Neuronal stem cell (in vitro differentiated cells): ENCODE measurements at regions not wholly inside any gene's neighbourhood (a gene's known extent, or its start where the extent isn't known, plus 50 kb on each side); places are given as distances from the start of the nearest gene placed in this dataset.

Source experiments
- DNase-seq: peaks from one replicate; pipeline ENCODE4 v3.0.0-alpha.2; 2013; ENCODE audit warnings: low spot score
- H2AFZ ChIP-seq: one replicate; pipeline ENCODE4 v1.6.1; 2013; ENCODE audit warnings: mild to moderate bottlenecking, low read length, inconsistent platforms
- H2AK5ac ChIP-seq: 2 replicates; pipeline ENCODE4 v1.6.1; 2013; ENCODE audit warnings: low read depth, mild to moderate bottlenecking, inconsistent platforms, low read length, moderate library complexity, mixed read lengths
- H2BK120ac ChIP-seq: 2 replicates; pipeline ENCODE4 v1.6.1; 2013; ENCODE audit warnings: low read depth, mild to moderate bottlenecking, inconsistent platforms, low read length, moderate library complexity, mixed read lengths
- H2BK12ac ChIP-seq: one replicate; pipeline ENCODE4 v1.6.1; 2013; ENCODE audit warnings: low read length, inconsistent platforms
- H2BK15ac ChIP-seq: 2 replicates; pipeline ENCODE4 v1.6.1; 2013; ENCODE audit warnings: mild to moderate bottlenecking, low read length, inconsistent platforms, mixed read lengths
- H2BK5ac ChIP-seq: one replicate; pipeline ENCODE4 v1.6.1; 2013; ENCODE audit warnings: inconsistent platforms, mild to moderate bottlenecking, low read length, moderate library complexity
- H3K14ac ChIP-seq: one replicate; pipeline ENCODE4 v1.6.1; 2013; ENCODE audit warnings: low read length, inconsistent platforms
- H3K18ac ChIP-seq: 2 replicates; pipeline ENCODE4 v1.6.1; 2013; ENCODE audit warnings: low read length, inconsistent platforms
- H3K23ac ChIP-seq: 2 replicates; pipeline ENCODE4 v1.6.1; 2013; ENCODE audit warnings: low read depth, mild to moderate bottlenecking, mixed read lengths, low read length, inconsistent platforms; ENCODE audit not compliant: poor library complexity
- H3K27ac ChIP-seq: replicated peaks from 3 replicates; pipeline ENCODE4 v1.5.1; 2013; ENCODE audit warnings: low read length, inconsistent platforms
- H3K27me3 ChIP-seq, 3 experiments: 2 replicates each; pipeline ENCODE4 v1.6.1; 2013; ENCODE audit warnings: low read length in 3 of 3, mild to moderate bottlenecking in 2 of 3, inconsistent platforms in 1 of 3, low read depth in 1 of 3, mixed read lengths in 1 of 3, moderate library complexity in 1 of 3; ENCODE audit not compliant: control insufficient read depth in 3 of 3, insufficient read depth in 3 of 3
- H3K36me3 ChIP-seq, 2 donors: replicated peaks in 1 of 2; 2 replicates each; pipeline ENCODE4 v1.6.1; 2013; ENCODE audit warnings: low read length in 2 of 2; ENCODE audit not compliant: control insufficient read depth in 2 of 2, insufficient read depth in 2 of 2
- H3K4ac ChIP-seq: 2 replicates; pipeline ENCODE4 v1.6.1; 2013; ENCODE audit warnings: inconsistent platforms, mild to moderate bottlenecking, low read length, moderate library complexity
- H3K4me1 ChIP-seq, 2 donors: 1 replicate in 1 of 2; 2 replicates in 1 of 2; pipeline ENCODE4 v1.6.1; 2013; ENCODE audit warnings: low read length in 2 of 2, low read depth in 1 of 2; ENCODE audit not compliant: control insufficient read depth in 2 of 2, insufficient read depth in 1 of 2
- H3K4me2 ChIP-seq: one replicate; pipeline ENCODE4 v1.6.1; 2013; ENCODE audit warnings: mild to moderate bottlenecking, low read length, inconsistent platforms; ENCODE audit not compliant: insufficient read depth, poor library complexity, severe bottlenecking
- H3K4me3 ChIP-seq, 2 donors: 2 replicates each; pipeline ENCODE4 v1.5.1; 2013; ENCODE audit warnings: low read length in 2 of 2, mild to moderate bottlenecking in 2 of 2, inconsistent platforms in 1 of 2, moderate library complexity in 1 of 2
- H3K79me1 ChIP-seq: one replicate; pipeline ENCODE4 v1.6.1; 2013; ENCODE audit warnings: low read depth, mild to moderate bottlenecking, inconsistent platforms, low read length, moderate library complexity
- H3K9ac ChIP-seq: one replicate; pipeline ENCODE4 v1.6.1; 2013; ENCODE audit warnings: mild to moderate bottlenecking, low read depth, low read length, inconsistent platforms; ENCODE audit not compliant: poor library complexity
- H3K9me3 ChIP-seq, 2 donors: replicated peaks in 1 of 2; 2 replicates each; pipeline versions ENCODE3 to v1.6.1; 2013; ENCODE audit warnings: low read length in 2 of 2, mild to moderate bottlenecking in 2 of 2, inconsistent platforms in 1 of 2, low read depth in 1 of 2, mixed read lengths in 1 of 2, moderate library complexity in 1 of 2; ENCODE audit not compliant: control insufficient read depth in 2 of 2, insufficient read depth in 1 of 2
- H4K8ac ChIP-seq: one replicate; pipeline ENCODE4 v1.6.1; 2013; ENCODE audit warnings: low read depth, mild to moderate bottlenecking, inconsistent platforms, low read length, moderate library complexity
- H4K91ac ChIP-seq: one replicate; pipeline ENCODE4 v1.6.1; 2013; ENCODE audit warnings: low read length, low read depth, mild to moderate bottlenecking, inconsistent platforms; ENCODE audit not compliant: poor library complexity
- WGBS, 2 donors: extraction: QIAGEN DNeasy Blood & Tissue Kit; methylation state at CpG; one replicate each; pipeline ENCODE4 v1.1.7; 2013; ENCODE audit warnings: missing lambda C conversion rate in 2 of 2, mixed read lengths in 1 of 2; ENCODE audit not compliant: insufficient read length in 2 of 2, insufficient replicate concordance in 1 of 2; ENCODE audit errors: extremely low coverage in 2 of 2; 5-methylcytosine and 5-hydroxymethylcytosine counted together

DNA sequence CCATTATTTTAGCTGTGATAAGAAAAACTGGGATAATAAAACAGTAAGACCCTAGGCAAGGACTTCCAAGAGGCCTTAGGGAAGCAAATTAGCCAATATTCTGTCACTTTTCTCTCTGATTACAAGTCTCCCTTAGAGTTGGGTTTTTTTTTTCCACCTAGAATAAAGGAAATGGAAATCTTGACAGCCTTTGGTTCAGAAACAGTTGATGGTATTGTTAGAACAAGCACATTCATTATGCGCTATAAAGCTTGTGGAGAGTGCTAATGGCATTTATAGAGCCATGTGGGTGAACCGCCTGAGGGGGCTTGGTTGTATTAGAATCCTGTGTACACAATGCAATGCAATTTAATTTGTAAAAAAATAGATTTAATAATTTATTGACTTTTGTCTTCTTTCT is 88.9 kb upstream of the OGFRL1 start:
- no peak overlapping the region for H3K4ac ChIP-seq
- WGBS, 2 donors, result no CpG with 5 or more reads among the region's 2 CpGs
- no peak overlapping the region for H4K8ac ChIP-seq
- H2BK12ac ChIP-seq, result no peak overlapping the region
- no peak overlapping the region for H2BK15ac ChIP-seq
- H3K79me1 ChIP-seq, result no peaks in the 10 kb centered on the region
- no peak overlapping the region for H3K27ac ChIP-seq
- no peak overlapping the region for H3K9ac ChIP-seq
- no peaks in the 10 kb centered on the region for H3K27me3 ChIP-seq
- no peak overlapping the region for H2BK5ac ChIP-seq
- H3K23ac ChIP-seq, result no peak overlapping the region
- H3K9me3 ChIP-seq, result peaks cover 0 to 3% of the 10 kb centered on the region in 2 donors
- no peaks in the 10 kb centered on the region for H3K36me3 ChIP-seq
- DNase-seq, result no peak
- no peak overlapping the region for H3K4me2 ChIP-seq
- H2AFZ ChIP-seq, result no peak overlapping the region
- no peak overlapping the region for H2AK5ac ChIP-seq
- peaks cover 0 to 5% of the 10 kb centered on the region in 2 donors for H3K4me1 ChIP-seq
- H4K91ac ChIP-seq, result no peak overlapping the region
- H3K18ac ChIP-seq, result no peak overlapping the region
- H2BK120ac ChIP-seq, result no peak overlapping the region
- H3K4me3 ChIP-seq, result no peak overlapping the region
- no peak overlapping the region for H3K14ac ChIP-seq

GRCh38 chr6:71203206-71203605 is 85.4 kb upstream of the OGFRL1 start:
- Histone ChIP-seq H3K14ac (no peak overlapping the region), H3K9ac (no peak overlapping the region), H3K36me3 (no peaks in the 10 kb centered on the region), H2BK5ac (no peak overlapping the region), H3K23ac (no peak overlapping the region), H3K4me1 (peaks cover 0 to 5% of the 10 kb centered on the region in 2 donors), H2BK15ac (no peak overlapping the region), H3K4me2 (no peak overlapping the region), H3K79me1 (no peaks in the 10 kb centered on the region), H2BK12ac (no peak overlapping the region), H3K4ac (no peak overlapping the region), H2AK5ac (no peak overlapping the region), H2AFZ (no peak overlapping the region), H3K18ac (no peak overlapping the region), H2BK120ac (no peak overlapping the region), H3K9me3 (peaks cover 0 to 3% of the 10 kb centered on the region in 2 donors), H3K4me3 (no peak overlapping the region), H3K27me3 (no peaks in the 10 kb centered on the region), H4K91ac (no peak overlapping the region), H4K8ac (no peak overlapping the region), H3K27ac (no peak overlapping the region)
- WGBS, 2 donors, result no CpG with 5 or more reads among the region's 2 CpGs
- DNase-seq, result no peak

DNA sequence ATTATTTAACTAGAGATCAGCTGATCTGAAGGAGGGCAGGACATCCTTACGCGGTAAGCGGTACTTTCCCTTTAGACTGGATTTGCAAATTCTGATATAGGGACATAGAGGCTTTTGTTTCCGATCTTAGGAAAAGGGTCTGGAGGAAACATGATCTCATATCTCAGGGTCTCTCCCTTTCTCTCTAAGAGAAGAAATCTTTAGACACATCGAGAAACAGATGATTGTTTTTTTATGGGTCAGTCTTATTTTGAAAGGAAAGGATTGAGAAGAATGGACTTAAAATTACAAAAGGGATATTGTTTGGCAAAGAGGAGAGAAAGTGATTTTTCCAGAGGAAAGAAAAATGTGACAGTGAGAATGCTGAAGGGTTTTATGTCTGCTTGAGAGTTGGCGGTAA is 83.9 kb upstream of the OGFRL1 start:
- no peak overlapping the region for H3K9ac ChIP-seq
- no peak overlapping the region for H3K18ac ChIP-seq
- H3K9me3 ChIP-seq, result peaks cover 0 to 3% of the 10 kb centered on the region in 2 donors
- no peak overlapping the region for H3K4me3 ChIP-seq
- DNase-seq, result no peak
- peaks cover 0 to 4% of the 10 kb centered on the region in 2 donors for H3K4me1 ChIP-seq
- no peak overlapping the region for H2BK5ac ChIP-seq
- H2BK120ac ChIP-seq, result no peak overlapping the region
- H4K8ac ChIP-seq, result no peak overlapping the region
- H3K23ac ChIP-seq, result no peak overlapping the region
- H2AFZ ChIP-seq, result no peak overlapping the region
- H3K27ac ChIP-seq, result no peak overlapping the region
- H2BK12ac ChIP-seq, result no peak overlapping the region
- no peak overlapping the region for H3K4me2 ChIP-seq
- no peak overlapping the region for H3K4ac ChIP-seq
- no peaks in the 10 kb centered on the region for H3K27me3 ChIP-seq
- no peak overlapping the region for H3K14ac ChIP-seq
- WGBS, 2 donors, result no CpG with 5 or more reads among the region's 6 CpGs
- H2BK15ac ChIP-seq, result no peak overlapping the region
- no peaks in the 10 kb centered on the region for H3K79me1 ChIP-seq
- H4K91ac ChIP-seq, result no peak overlapping the region
- no peaks in the 10 kb centered on the region for H3K36me3 ChIP-seq
- no peak overlapping the region for H2AK5ac ChIP-seq

GRCh38 chr6:71205336-71205956 is 83.2 kb upstream of the OGFRL1 start:
- Histone ChIP-seq H3K27me3 (no peaks in the 10 kb centered on the region), H4K8ac (no peak overlapping the region), H2BK120ac (no peak overlapping the region), H3K4ac (no peak overlapping the region), H3K4me2 (no peak overlapping the region), H2AFZ (no peak overlapping the region), H3K14ac (no peak overlapping the region), H3K79me1 (no peaks in the 10 kb centered on the region), H3K4me1 (no peaks in the 10 kb centered on the region), H4K91ac (no peak overlapping the region), H3K27ac (no peak overlapping the region), H3K18ac (no peak overlapping the region), H2AK5ac (no peak overlapping the region), H2BK15ac (no peak overlapping the region), H3K9ac (no peak overlapping the region), H3K9me3 (peaks cover 0 to 2% of the 10 kb centered on the region in 2 donors), H3K36me3 (no peaks in the 10 kb centered on the region), H3K23ac (no peak overlapping the region), H2BK5ac (no peak overlapping the region), H2BK12ac (no peak overlapping the region), H3K4me3 (no peak overlapping the region)
- WGBS, 2 donors, result no CpG with 5 or more reads among the region's 3 CpGs
- DNase-seq, result no peak
